ENCODE measurements at regions not wholly inside any gene's neighbourhood (a gene's known extent, or its start where the extent isn't known, plus 50 kb on each side); places are given as distances from the start of the nearest gene placed in this dataset.
"Not testable (repeated sequence)": the region's sequence is repeated elsewhere in the genome, so short reads cannot be mapped to it uniquely, and the experiment has no call there.

DNA sequence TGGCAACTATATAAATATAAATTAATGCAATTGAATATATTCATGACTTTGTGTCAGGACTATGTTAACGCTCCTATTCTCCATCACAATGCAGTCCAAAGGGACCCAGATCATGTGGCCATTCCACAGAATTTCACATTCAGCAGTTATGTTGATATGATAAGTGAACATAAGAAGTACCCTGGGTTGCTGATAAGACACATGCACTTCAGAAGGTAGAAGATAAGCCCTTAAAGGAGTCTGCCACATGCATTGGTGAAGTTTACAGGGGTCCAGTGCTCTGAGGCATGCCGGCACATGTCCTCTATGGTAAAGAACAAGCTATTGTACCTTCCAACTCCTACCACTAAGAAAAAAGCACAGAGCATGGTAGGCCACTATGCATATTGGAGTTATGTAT is 76.4 kb downstream of the PHAX start:
- ChIA-PET POLR2A (interaction anchor here (0.6 kb wide), 1 partner anchor 100 kb away, joined by 3 read pairs; no protein-coding TSS in a partner anchor), CTCF (interaction anchor here (0.6 to 6.3 kb wide), 5 partner anchors 8 to 135 kb away, joined by 3 to 52 read pairs (median 5); no protein-coding TSS in a partner anchor)

DNA sequence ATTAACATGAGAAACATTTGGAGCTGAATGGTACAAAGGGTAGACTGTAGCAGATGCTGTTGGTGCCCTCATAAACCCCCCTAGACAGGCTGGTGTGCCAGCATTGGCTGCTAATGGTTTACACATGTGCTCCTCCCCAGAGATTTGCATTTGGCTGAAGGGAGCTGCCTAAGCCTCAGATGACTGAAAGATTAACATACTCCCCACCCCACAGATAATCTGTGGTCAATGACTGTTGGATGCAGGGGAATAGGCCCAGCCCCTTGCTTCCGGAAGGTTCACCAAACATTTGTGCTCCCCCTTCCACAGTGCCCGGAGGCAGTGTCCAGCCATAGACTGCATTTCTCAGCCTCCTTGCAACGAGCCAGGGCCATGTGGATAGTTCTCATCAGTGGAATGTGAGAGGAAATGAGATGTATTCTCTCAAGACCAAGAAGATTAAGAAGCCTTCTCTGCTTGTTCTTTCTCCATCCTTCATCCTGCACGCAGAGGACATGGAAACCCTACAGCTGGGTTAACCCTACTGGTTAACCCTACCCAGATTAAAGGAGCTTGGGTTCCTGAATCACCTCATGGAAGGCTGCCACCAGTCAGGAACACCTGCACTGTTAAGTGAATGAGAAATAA is 79.6 kb downstream of the PHAX start:
- ChIA-PET CTCF (interaction anchor here (0.6 to 6.3 kb wide), 2 partner anchors 79 to 99 kb away, joined by 4 to 52 read pairs; no protein-coding TSS in a partner anchor), POLR2A (interaction anchor here (1.5 kb wide), 1 partner anchor 98 kb away, joined by 4 read pairs; no protein-coding TSS in a partner anchor)

DNA sequence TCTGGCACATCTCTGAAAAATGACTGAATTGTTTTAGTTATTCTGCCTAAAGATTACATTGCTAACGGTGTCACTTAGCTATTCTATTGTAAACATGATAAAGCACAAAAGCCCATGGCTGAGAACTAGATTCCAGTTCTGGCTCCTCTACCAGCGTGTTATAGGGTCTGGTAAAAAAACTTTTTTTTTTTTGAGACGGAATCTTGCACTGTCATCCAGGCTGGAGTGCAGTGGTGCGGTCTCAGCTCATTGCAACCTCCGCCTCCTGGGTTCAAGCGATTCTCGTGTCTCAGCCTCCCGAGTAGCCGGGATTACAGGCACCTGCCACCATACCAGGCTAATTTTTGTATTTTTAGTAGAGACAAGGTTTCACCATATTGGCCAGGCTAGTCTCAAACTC is 80.6 kb downstream of the PHAX start:
- POLR2A ChIA-PET, result not testable (repeated sequence)
- CTCF ChIA-PET, result interaction anchor here (1.2 kb wide), 1 partner anchor 10 kb away, joined by 3 read pairs; no protein-coding TSS in a partner anchor

DNA sequence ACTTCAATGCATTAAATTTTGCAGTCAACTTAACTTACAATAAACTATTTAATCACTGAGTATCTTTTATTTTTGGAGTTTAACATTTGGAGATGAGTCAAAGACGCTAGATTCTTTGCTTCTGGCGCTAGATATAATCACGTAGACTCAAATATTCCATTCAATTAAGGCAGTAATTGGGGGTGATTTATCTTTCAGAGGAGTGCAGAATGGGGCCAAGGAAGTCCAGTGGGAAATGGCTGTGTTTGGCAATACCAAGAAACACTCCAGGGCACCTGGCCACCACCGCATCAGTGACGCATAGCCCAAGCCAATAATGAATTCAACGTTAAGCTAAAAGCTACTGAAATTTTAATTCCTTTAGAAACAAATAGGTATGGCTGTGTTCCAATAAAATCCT is 81.2 kb downstream of the PHAX start:
- ChIA-PET CTCF (interaction anchor here (1.2 kb wide), 1 partner anchor 9 kb away, joined by 3 read pairs; no protein-coding TSS in a partner anchor), POLR2A (no interaction called here)

DNA sequence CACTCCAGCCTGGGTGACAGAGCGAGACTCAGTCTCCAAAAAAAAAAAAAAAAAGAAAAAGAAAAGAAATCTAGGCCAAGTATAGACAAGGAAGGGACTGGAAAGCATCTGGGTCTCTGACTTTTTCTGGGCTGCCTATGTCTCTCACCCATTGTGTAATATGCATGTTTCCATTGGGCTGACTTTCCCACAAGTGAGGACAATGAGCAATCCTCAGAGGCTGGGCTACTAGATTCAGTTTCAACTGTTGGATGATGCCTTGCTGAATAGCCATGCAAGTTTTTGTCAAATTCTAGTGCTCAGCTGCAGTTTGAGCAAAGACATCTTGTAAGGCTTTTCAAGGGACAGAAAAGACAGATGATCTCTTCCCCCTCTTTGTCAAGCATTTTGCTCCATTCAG is 82.1 kb downstream of the PHAX start:
- CTCF ChIA-PET, result no interaction called here
- POLR2A ChIA-PET, result no interaction called here

DNA sequence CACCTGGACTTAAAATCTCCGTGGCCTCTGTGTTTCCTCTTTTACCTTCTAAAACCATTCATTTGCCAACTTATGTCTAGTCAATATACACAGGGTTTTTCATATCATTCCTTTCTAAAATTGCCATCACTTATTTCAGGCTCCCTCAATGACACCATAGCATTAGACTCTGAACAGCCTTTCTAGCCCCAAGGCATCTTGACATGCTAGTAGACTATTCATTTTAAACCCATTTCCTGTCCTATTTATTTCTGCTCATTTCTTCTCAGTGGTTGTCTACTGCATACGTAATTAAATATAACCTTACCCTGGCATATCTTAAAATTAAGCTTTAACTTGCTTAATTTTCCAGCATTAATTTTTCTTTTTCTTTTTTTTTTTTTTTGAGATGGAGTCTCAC is 83.2 kb downstream of the PHAX start:
- POLR2A ChIA-PET, result interaction anchor here (1.5 kb wide), 1 partner anchor 94 kb away, joined by 10 read pairs; no protein-coding TSS in a partner anchor
- CTCF ChIA-PET, result interaction anchor here (0.7 to 1.6 kb wide), 2 partner anchors 102 to 118 kb away, joined by 3 to 4 read pairs; no protein-coding TSS in a partner anchor

DNA sequence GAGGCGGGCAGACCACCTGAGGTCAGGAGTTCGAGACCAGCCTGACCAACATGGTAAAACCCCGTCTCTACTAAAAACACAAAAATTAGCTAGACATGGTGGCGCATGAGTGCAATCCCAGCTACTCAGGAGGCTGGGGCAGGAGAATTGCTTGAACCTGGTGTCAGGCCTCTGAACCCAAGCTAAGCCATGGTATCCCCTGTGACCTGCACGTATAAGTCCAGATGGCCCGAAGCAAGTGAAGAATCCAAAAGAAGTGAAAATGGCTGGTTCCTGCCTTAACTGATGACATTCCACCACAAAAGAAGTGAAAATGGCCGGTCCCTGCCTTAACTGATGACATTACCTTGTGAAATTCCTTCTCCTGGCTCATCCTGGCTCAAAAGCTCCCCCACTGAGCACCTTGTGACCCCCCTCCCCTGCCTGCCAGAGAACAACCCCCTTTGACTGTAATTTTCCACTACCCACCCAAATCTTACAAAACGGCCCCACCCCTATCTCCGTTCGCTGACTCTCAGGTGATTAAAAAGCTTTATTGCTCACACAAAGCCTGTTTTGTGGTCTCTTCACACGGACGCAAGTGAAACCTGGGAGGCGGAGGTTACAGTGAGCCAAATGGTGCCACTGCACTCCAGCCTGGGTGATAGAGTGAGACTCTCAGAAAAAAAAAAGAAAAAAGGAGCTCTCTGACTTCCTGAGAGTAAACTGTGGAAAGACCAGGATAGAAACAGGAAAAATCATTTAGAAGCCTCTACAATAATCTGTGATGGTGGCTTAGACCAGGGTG is 84.1 kb downstream of the PHAX start:
- ChIA-PET POLR2A (interaction anchor here (0.9 to 1.5 kb wide), 3 partner anchors 91 to 94 kb away, joined by 3 to 10 read pairs (median 5); no protein-coding TSS in a partner anchor), CTCF (interaction anchor here (0.9 to 2.2 kb wide), 4 partner anchors 9 to 117 kb away, joined by 3 to 8 read pairs (median 4); no protein-coding TSS in a partner anchor)

DNA sequence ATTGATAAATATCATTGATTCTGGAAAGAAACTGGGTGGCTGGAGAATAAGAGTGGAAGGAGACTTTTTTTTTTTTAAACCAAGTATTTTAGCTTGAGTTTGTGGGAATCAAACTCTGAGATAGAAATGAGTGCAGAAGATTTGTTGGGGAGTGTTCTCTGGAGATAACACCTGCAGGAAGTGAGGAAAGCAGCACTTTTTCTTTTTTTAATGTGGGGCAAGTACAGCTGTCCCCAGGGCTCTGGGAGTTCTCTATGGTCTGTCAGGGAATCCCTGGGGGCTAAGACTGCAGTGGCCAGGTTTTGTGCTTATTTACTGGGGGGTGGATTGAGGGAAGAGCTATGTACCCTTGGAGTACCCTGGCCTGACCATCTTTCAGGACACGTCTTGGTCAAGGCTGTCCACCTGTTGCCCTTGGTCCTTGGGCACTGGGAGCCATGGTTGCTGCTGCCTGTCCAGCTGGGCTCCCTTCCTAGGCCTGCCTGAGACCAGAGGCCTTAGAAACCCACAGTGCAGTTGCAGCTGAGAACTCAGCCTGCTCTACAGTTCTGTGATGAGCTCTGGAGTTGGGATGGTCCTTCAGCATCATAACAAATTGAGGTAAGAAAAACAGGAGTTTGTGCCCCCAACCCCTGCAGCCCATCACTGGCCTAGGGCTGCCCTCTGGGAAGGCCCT is 85.8 kb downstream of the PHAX start:
- ChIA-PET CTCF (interaction anchor here (0.5 to 2.2 kb wide), 3 partner anchors 10 to 95 kb away, joined by 3 to 8 read pairs (median 4); no protein-coding TSS in a partner anchor), POLR2A (no interaction called here)

DNA sequence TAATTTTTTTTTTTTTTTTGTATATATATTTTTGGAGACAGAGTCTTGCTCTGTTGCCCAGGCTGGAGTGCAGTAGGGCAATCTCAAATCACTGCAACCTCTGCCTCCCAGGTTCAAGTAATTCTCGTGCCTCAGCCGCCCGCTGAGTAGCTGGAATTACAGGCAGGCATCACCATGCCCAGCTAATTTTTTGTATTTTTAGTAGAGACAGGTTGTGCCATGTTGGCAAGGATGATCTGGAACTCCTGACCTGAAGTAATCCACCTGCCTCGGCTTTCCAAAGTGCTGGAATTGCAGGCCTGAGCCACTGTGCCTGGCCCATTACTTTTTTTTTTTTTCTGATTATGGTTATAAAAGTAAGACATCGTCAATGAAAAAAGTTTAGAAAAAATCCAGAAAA is 84.0 kb upstream of the LMNB1 start:
- CTCF ChIA-PET, result interaction anchor here (0.9 kb wide), 1 partner anchor 87 kb away, joined by 3 read pairs; no protein-coding TSS in a partner anchor
- POLR2A ChIA-PET, result interaction anchor here (0.7 kb wide), 1 partner anchor 149 kb away, joined by 3 read pairs; no protein-coding TSS in a partner anchor

DNA sequence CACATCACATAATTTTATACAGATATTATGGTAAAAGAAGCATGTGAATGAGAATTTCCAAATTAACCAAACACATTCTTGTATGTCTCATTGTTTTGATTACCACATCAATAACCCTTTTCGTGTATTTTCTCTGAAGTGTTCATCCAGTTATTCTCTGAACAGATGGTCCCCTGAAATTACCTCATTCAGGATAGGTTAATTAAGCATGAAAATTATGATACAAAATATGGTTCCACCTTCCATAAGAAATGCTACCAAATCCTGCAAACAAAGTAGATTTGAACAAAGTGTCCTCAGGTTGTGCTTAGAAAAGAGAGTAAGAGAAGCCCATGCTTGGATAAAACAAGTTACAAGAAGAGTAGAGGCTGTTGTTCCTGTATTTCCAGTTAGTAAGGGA is 83.1 kb upstream of the LMNB1 start:
- ChIA-PET CTCF (no interaction called here), POLR2A (interaction anchor here (0.7 kb wide), 1 partner anchor 149 kb away, joined by 3 read pairs; no protein-coding TSS in a partner anchor)

DNA sequence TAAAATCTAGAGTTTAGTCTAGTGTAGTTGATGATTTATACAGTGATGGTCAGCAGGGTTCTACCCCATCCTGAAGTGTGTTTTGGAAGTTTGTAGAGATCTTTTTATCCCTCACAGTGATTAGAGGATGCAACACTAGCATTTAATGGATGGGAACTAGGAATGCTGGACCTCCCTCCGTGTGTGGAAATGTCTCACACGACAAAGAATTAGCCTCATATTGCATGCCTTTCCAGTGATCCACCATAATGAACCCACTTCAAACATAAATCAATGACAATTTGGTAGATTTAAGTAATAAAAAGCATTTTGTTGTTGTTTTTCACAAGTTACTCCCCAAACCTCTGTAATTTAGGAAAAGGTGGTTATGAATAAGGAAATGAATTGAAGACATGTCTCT is 82.5 kb upstream of the LMNB1 start:
- POLR2A ChIA-PET, result no interaction called here

DNA sequence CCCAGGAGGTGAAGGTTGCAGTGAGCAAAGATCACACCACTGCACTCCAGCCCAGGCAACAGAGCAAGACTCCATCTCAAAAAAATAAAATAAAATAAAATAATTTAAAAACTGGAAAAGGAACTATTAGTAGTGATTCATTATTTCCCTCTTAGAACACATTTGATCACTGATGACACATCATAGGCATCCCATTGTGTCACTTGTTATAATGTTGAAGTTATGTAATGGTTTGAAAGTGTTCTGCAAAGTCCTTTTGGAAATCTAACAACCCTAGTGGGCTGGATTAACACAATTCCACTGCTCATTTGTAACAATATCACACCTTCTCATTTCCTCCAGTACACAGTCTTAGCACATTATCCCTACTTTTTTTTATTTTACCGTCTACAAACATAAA is 81.8 kb upstream of the LMNB1 start:
- CTCF ChIA-PET, result no interaction called here
- POLR2A ChIA-PET, result no interaction called here

More for the DNA sequence above, 82.5 kb upstream of the LMNB1 start:
- CTCF ChIA-PET, result no interaction called here

DNA sequence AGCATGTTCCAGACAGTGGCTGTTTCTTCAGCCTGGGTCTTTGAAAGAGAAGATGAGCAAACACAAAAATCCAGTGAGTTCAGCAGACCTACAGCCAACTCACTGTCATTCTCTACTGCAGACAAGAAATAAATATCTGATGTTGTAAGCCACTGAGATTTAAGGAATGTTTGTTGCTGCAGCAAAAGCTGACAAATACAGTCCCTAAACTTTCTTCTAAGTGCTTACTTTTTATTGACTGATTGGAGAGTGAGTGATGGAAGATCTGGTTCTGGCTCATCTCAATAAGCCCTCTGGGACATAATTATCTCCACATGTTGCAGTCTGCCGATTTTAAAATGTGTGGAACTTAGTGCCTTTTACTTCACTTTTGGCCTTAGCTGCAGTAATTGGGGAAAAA is 69.9 kb upstream of the LMNB1 start:
- ChIA-PET CTCF (interaction anchor here (0.7 kb wide), 1 partner anchor 1091 kb away, joined by 4 read pairs; no protein-coding TSS in a partner anchor), POLR2A (no interaction called here)

DNA sequence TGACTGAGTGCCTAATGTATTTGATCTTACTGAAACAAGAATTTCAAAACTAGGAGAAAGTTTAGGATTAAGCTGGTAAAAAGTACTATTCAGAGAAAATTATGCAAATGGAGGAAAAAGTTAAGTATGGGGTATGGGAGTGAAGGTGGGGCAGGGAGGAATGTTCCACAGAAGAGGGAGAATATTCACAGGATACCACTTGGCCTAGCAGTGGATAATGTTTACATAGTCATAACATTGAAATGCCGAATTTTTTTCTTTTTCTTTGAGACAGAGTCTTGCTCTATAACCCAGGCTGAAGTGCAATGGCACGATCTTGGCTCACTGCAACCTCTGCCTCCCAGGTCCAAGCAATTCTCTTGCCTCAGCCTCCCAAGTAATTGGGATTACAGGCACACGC is 61.2 kb upstream of the LMNB1 start:
- POLR2A ChIA-PET, result no interaction called here
- CTCF ChIA-PET, result no interaction called here

DNA sequence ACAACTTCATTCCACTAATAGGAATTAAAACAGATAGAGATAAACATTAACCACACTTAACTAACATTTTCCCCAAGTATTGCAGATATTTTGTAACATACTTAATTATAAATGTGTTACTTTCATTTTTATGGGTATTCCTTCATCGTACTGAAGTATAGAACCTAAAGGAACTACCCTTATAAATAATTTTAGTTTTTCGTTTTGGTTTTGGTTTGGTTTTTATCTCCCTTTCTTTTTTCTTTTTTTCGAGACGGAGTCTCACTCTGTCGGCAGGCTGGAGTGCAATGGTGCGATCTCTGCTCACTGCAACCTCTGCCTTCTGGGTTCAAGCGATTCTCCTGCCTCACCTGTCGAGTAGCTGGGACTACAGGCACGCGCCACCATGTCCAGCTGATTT is 60.1 kb upstream of the LMNB1 start:
- POLR2A ChIA-PET, result no interaction called here
- CTCF ChIA-PET, result no interaction called here

DNA sequence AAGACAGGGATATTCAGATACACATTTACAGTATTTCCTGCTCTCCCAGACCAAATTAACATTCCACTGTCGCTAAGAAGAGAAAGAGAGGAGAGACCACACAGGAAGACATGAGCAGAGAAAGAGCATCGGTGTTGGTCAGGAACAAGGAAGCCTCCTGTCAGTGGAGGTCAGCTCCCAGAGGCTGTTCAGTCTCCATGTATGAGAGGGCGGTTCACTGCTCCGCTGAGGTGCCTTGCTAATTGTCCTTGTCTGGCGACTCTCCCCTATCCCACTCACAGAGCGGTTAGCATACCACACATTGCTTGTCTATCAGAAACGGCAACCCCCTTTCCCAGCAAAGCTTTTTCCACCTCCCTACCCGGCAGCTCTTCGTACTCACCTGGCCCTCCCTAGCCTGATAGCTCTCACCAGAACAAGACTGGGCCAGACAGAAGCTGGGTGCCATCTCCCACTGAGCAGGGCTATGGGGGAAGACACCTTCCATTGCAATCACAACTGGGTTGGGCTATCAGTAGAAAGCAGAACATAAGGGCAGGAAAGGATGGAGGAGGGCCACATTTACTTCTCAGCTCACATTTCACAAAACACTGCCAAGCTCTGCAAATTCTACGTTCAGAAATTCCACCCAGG is 58.6 kb upstream of the LMNB1 start:
- CTCF ChIA-PET, result interaction anchor here (0.5 kb wide), 1 partner anchor 82 kb away, joined by 4 read pairs; no protein-coding TSS in a partner anchor
- POLR2A ChIA-PET, result no interaction called here

DNA sequence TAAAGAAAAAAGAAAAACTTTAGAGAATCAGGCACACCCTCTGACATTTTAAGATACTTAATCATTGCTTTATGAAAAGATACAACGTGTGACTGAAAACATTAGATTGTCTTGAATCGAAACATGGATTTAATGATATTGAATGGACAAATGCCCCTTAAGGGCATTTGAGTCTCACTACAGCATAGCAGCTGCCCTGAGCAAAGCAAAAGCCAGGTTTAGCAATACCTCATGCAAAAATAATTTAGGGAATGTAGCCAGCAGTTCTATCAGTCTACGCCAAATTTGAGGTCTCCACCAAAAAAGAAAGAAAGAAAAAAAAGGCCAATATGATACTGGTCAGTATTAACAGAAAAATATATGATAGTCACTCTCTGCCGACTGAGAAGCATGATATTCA is 56.6 kb upstream of the LMNB1 start:
- POLR2A ChIA-PET, result no interaction called here
- CTCF ChIA-PET, result no interaction called here

DNA sequence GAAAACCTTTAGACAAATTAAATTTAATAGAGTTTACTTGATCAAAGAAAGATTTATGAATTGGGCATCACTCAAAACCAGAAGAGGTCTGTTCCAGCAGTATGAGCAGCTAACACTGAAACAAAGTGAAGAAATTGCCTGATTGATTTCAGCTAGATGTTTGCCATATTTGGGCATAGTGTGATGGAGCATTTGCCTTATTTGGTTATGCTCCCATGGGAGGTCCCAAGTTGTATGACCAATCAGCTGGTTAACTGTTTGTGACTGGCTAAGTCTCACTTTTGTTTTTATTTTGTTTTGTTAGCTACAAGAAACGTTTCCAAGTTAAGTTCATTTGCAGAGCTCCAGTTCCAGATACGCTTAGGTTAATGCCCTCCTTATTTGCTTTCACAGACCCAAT is 53.3 kb upstream of the LMNB1 start:
- CTCF ChIA-PET, result no interaction called here
- POLR2A ChIA-PET, result interaction anchor here (0.5 kb wide), 1 partner anchor 55 kb away, joined by 3 read pairs; no protein-coding TSS in a partner anchor

Measured in activated CD8-positive, alpha-beta memory T cell treated with anti-CD3 and anti-CD28 coated beads for 36 hours (primary cell).